Peyer's patch (tissue), 4 donors: ENCODE measurements at regions not wholly inside any gene's neighbourhood (a gene's known extent, or its start where the extent isn't known, plus 50 kb on each side); places are given as distances from the start of the nearest gene placed in this dataset.
"Not testable (repeated sequence)": the region's sequence is repeated elsewhere in the genome, so short reads cannot be mapped to it uniquely, and the experiment has no call there.

Experiments
- DNase-seq, 3 donors: peaks; one replicate each; pipeline ENCODE4 v3.0.0-alpha.2; 2017 to 2019
- H3K27ac ChIP-seq, 4 donors: fragments of 200-600 bp; sonication (generic); one replicate each; pipeline ENCODE4 v1.5.1; 2016 to 2019
- H3K27me3 ChIP-seq, 2 donors: fragments of 200-600 bp; sonication (generic); one replicate each; pipeline ENCODE4 v1.5.1; 2019
- H3K36me3 ChIP-seq, 3 donors: fragments of 200-600 bp; sonication (generic); one replicate each; pipeline ENCODE4 v1.5.1; 2016 to 2019
- H3K4me1 ChIP-seq, 4 donors: fragments of 200-600 bp; sonication (generic); one replicate each; pipeline ENCODE4 v1.5.1; 2016 to 2019
- H3K4me3 ChIP-seq, 4 donors: fragments of 200-600 bp; sonication (generic); 1 replicate in 3 of 4; 2 replicates in 1 of 4; pipeline ENCODE4 v1.5.1; 2016 to 2019; ENCODE audit warnings: mild to moderate bottlenecking in 1 of 4
- H3K9me3 ChIP-seq, 4 donors: fragments of 200-600 bp; sonication (generic); one replicate each; pipeline ENCODE4 v1.5.1; 2016 to 2019; ENCODE audit warnings: mild to moderate bottlenecking in 1 of 4
- CTCF ChIP-seq, 6 experiments: fragments of 450-650 bp in 4 of 6; fragments of 200-600 bp in 2 of 6; sonication (generic) in 1 of 6; IDR thresholded peaks; one replicate each; pipeline ENCODE4 v1.5.1; 2017 to 2019; ENCODE audit warnings: antibody characterized with exemption in 6 of 6, mild to moderate bottlenecking in 3 of 6, moderate library complexity in 1 of 6
- POLR2A ChIP-seq, 2 donors: fragments of 450-650 bp; IDR thresholded peaks; one replicate each; pipeline ENCODE4 v1.5.1; 2017; ENCODE audit warnings: antibody characterized with exemption in 2 of 2, mild to moderate bottlenecking in 2 of 2, moderate library complexity in 2 of 2

GRCh38 chr21:13937236-13937635 is 273.5 kb downstream of the LIPI start:
- no peak for DNase-seq
- H3K9me3 ChIP-seq = peaks cover 0 to 5% (median 0%) of the 10 kb centered on the region in 4 donors
- H3K4me1 ChIP-seq = no peaks in the 10 kb centered on the region
- H3K4me3 ChIP-seq = no peak overlapping the region
- H3K36me3 ChIP-seq = no peaks in the 10 kb centered on the region
- H3K27me3 ChIP-seq = no peaks in the 10 kb centered on the region
- no peak overlapping the region for H3K27ac ChIP-seq
- TF ChIP-seq CTCF (IDR thresholded peaks at IDR 0.05) (no peak), POLR2A (IDR thresholded peaks at IDR 0.05) (no peak)

GRCh38 chr21:13936033-13936937 is 274.5 kb downstream of the LIPI start:
- H3K4me1 ChIP-seq, DNase-seq, H3K27me3 ChIP-seq: not testable (repeated sequence)

GRCh38 chr21:13935396-13936032 is 275.2 kb downstream of the LIPI start:
- not testable (repeated sequence) for H3K4me1 ChIP-seq

More at GRCh38 chr21:13936033-13936937, 274.5 kb downstream of the LIPI start:
- not testable (repeated sequence) for H3K9me3 ChIP-seq, H3K4me3 ChIP-seq, H3K36me3 ChIP-seq, H3K27ac ChIP-seq

GRCh38 chr21:13934887-13935342 is 275.8 kb downstream of the LIPI start:
- H3K9me3 ChIP-seq, H3K36me3 ChIP-seq, H3K27ac ChIP-seq, H3K4me1 ChIP-seq, DNase-seq, H3K27me3 ChIP-seq, H3K4me3 ChIP-seq: not testable (repeated sequence)

More at GRCh38 chr21:13935396-13936032, 275.2 kb downstream of the LIPI start:
- not testable (repeated sequence) for H3K36me3 ChIP-seq, H3K9me3 ChIP-seq, H3K27ac ChIP-seq, H3K4me3 ChIP-seq, H3K27me3 ChIP-seq, DNase-seq

GRCh38 chr21:13923175-13923574 is 287.6 kb downstream of the LIPI start:
- H3K9me3 ChIP-seq, H3K4me3 ChIP-seq, H3K4me1 ChIP-seq, H3K36me3 ChIP-seq, H3K27ac ChIP-seq, H3K27me3 ChIP-seq, DNase-seq: not testable (repeated sequence)

- not testable (repeated sequence) for H3K4me3 ChIP-seq, H3K4me1 ChIP-seq, DNase-seq, H3K36me3 ChIP-seq, H3K27me3 ChIP-seq, H3K27ac ChIP-seq, H3K9me3 ChIP-seq
Observed at GRCh38 chr21:13921455-13921854, 289.3 kb downstream of the LIPI start.

- not testable (repeated sequence) for H3K4me3 ChIP-seq, H3K4me1 ChIP-seq, H3K27me3 ChIP-seq, H3K36me3 ChIP-seq, DNase-seq, H3K27ac ChIP-seq, H3K9me3 ChIP-seq
Observed at GRCh38 chr21:13907385-13907784, 297.8 kb downstream of the POTED start.

GRCh38 chr21:13896596-13897247 is 287.1 kb downstream of the POTED start:
- not testable (repeated sequence) for H3K4me3 ChIP-seq, H3K4me1 ChIP-seq, H3K36me3 ChIP-seq, H3K27me3 ChIP-seq, H3K27ac ChIP-seq, H3K9me3 ChIP-seq, DNase-seq

- H3K9me3 ChIP-seq, DNase-seq, H3K36me3 ChIP-seq, H3K27me3 ChIP-seq, H3K27ac ChIP-seq, H3K4me1 ChIP-seq, H3K4me3 ChIP-seq: not testable (repeated sequence)
Observed at GRCh38 chr21:13893617-13894016, 284.0 kb downstream of the POTED start.

- H3K27ac ChIP-seq = not testable (repeated sequence)
Observed at GRCh38 chr21:13893025-13893424, 283.4 kb downstream of the POTED start.

GRCh38 chr21:13892146-13892751 is 282.7 kb downstream of the POTED start:
- H3K27ac ChIP-seq, H3K4me1 ChIP-seq, H3K27me3 ChIP-seq, DNase-seq, H3K36me3 ChIP-seq, H3K4me3 ChIP-seq, H3K9me3 ChIP-seq: not testable (repeated sequence)

More at GRCh38 chr21:13893025-13893424, 283.4 kb downstream of the POTED start:
- H3K9me3 ChIP-seq, H3K4me1 ChIP-seq, DNase-seq, H3K27me3 ChIP-seq, H3K4me3 ChIP-seq, H3K36me3 ChIP-seq: not testable (repeated sequence)

GRCh38 chr21:13889176-13889575 is 279.6 kb downstream of the POTED start:
- not testable (repeated sequence) for H3K4me3 ChIP-seq, H3K27me3 ChIP-seq, H3K9me3 ChIP-seq, H3K27ac ChIP-seq, H3K4me1 ChIP-seq, H3K36me3 ChIP-seq, DNase-seq

GRCh38 chr21:13883641-13884395 is 274.2 kb downstream of the POTED start:
- H3K27ac ChIP-seq, H3K36me3 ChIP-seq, H3K4me1 ChIP-seq, H3K27me3 ChIP-seq, H3K9me3 ChIP-seq, DNase-seq, H3K4me3 ChIP-seq: not testable (repeated sequence)
